SK-N-SH (cell line): ENCODE measurements at regions not wholly inside any gene's neighbourhood (a gene's known extent, or its start where the extent isn't known, plus 50 kb on each side); places are given as distances from the start of the nearest gene placed in this dataset.

ENCODE experiments used
- CHD2 ChIP-seq: fragments of 150-350 bp; IDR thresholded peaks from 2 replicates; pipeline ENCODE4 v1.6.1; 2018; ENCODE audit warnings: low read length; ENCODE audit not compliant: partially characterized antibody
- CTCF ChIP-seq: fragments of 200-600 bp; sonication (generic); IDR thresholded peaks from 2 replicates; pipeline ENCODE4 v1.6.1; 2017; ENCODE audit warnings: antibody characterized with exemption, mild to moderate bottlenecking, moderate library complexity
- EZH2phosphoT487 ChIP-seq: fragments of 200-600 bp; sonication (generic); IDR thresholded peaks from 2 replicates; pipeline ENCODE4 v1.6.1; 2017; ENCODE audit warnings: low read depth, mixed run types, mild to moderate bottlenecking, antibody characterized with exemption, moderate library complexity, borderline replicate concordance
- GABPA ChIP-seq: IDR thresholded peaks from 2 replicates; pipeline ENCODE4 v1.4.0; 2012; ENCODE audit warnings: low read depth, mild to moderate bottlenecking
- IRF3 ChIP-seq: fragments of 150-350 bp; IDR thresholded peaks from 2 replicates; pipeline ENCODE4 v1.6.1; 2016; ENCODE audit warnings: mild to moderate bottlenecking, low read depth, low read length
- REST ChIP-seq: IDR thresholded peaks from 2 replicates; pipeline ENCODE4 v1.6.1; 2012; ENCODE audit warnings: mild to moderate bottlenecking, low read depth, low read length, moderate library complexity
- TAF1 ChIP-seq: IDR thresholded peaks from 2 replicates; pipeline ENCODE4 v1.6.1; 2012; ENCODE audit warnings: low read depth, mild to moderate bottlenecking, low read length, moderate library complexity, borderline replicate concordance
- TEAD4 ChIP-seq: IDR thresholded peaks from 2 replicates; pipeline ENCODE4 v1.4.0; 2012; ENCODE audit warnings: mild to moderate bottlenecking, borderline replicate concordance; ENCODE audit not compliant: insufficient read depth

GRCh38 chr4:144594471-144594986 is 51.4 kb upstream of the HHIP start:
- no peak for TF ChIP-seq EZH2phosphoT487
- TF ChIP-seq CHD2 = no peak
- no peak for TF ChIP-seq CTCF
- no peak for TF ChIP-seq REST
- TF ChIP-seq GABPA = no peak
- no peak for TF ChIP-seq IRF3
- no peak for TF ChIP-seq TEAD4
- TF ChIP-seq TAF1 = no peak
